ENCODE measurements at regions not wholly inside any gene's neighbourhood (a gene's known extent, or its start where the extent isn't known, plus 50 kb on each side); places are given as distances from the start of the nearest gene placed in this dataset.

DNA sequence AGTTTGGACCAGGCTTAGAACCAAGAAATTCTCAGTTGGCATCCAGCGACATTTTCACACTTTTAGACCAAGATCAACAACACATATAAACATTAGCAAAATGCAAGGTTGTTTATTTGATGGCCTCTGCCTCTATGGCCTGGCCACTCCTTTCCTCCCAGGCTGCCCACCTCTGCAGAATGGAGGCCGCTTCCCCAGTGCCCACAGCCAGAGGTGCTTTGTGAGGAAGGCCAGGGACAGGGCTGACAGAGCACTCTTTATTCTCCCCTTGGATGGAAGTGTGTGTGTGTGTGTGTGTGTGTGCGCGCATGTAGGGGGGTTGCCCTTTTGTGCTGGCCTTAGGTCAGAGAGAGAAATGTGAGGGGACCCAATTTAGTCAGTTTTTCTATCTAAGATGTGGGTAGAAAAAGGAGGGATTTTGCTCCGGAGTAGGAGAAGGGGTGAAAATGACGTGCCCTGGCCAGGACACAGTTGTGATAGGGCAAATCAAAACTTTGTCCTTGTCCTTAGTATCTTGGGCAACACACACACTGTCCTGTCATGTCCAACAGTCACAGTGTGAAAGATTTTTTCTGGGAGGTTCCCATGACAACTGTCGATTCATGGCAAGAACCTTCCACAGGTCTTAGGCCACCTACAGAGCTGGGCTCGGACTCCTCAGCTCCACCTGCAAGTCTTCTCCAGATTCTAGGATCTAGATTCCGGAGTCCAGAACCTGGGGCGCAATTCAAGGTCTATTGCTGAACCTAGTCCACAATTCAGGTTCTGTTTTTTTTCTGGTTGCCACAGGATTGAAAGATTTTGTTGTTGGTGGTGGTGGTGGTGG, 104.9 kb upstream of the SLC2A1 start:
- TF ChIP-seq, protein P1, sequence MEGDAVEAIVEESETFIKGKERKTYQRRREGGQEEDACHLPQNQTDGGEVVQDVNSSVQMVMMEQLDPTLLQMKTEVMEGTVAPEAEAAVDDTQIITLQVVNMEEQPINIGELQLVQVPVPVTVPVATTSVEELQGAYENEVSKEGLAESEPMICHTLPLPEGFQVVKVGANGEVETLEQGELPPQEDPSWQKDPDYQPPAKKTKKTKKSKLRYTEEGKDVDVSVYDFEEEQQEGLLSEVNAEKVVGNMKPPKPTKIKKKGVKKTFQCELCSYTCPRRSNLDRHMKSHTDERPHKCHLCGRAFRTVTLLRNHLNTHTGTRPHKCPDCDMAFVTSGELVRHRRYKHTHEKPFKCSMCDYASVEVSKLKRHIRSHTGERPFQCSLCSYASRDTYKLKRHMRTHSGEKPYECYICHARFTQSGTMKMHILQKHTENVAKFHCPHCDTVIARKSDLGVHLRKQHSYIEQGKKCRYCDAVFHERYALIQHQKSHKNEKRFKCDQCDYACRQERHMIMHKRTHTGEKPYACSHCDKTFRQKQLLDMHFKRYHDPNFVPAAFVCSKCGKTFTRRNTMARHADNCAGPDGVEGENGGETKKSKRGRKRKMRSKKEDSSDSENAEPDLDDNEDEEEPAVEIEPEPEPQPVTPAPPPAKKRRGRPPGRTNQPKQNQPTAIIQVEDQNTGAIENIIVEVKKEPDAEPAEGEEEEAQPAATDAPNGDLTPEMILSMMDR (IDR thresholded peaks at IDR 0.05), result no peak
- no peaks in the 10 kb centered on the region for H3K36me3 ChIP-seq

DNA sequence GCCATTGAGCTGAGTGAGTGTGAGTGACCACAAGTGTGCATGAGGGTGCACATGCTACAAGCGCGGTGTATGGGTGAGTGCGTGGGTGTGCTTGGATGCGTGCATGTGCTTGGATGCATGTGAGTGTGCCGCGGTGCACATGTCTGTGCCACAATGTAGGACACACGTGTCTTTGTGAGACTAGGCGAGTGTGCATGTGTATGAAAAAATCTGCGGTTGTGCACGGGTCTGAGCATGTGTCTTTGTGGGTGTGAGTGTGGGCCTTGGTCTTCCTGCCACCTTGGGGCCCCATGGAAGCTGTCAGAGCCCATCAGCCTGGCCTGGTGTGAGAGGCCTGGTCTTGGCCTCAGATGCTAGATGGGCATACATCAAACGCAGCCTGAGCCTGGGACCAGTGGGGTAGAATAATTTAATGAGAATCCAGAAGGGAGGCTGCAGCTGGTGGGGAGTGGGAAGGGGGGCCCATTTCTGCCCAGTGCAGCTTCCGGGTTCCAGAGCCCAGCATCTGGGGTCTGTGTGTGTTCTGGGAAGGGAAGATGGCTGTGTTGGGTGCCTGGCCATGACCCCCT, 103.9 kb upstream of the SLC2A1 start:
- TF ChIP-seq, protein P1 (IDR thresholded peaks at IDR 0.05), result no peak
- intact Hi-C loops (cut with DNase I), result no loop called here
- no peaks in the 10 kb centered on the region for H3K27me3 ChIP-seq
- DNase-seq, result no peak
- H3K36me3 ChIP-seq, result no peaks in the 10 kb centered on the region
- H3K4me1 ChIP-seq, result peaks cover 8% of the 10 kb centered on the region
- no peaks in the 10 kb centered on the region for H3K9me3 ChIP-seq
- ATAC-seq, result no peak
- no peak overlapping the region for H3K27ac ChIP-seq
- no peak overlapping the region for H3K4me3 ChIP-seq

More for the DNA sequence above, 104.9 kb upstream of the SLC2A1 start:
- Histone ChIP-seq H3K9me3 (no peaks in the 10 kb centered on the region), H3K27me3 (peaks cover 7% of the 10 kb centered on the region), H3K27ac (no peak overlapping the region), H3K4me3 (no peak overlapping the region), H3K4me1 (peaks cover 11% of the 10 kb centered on the region)
- DNase-seq, result no peak
- intact Hi-C loops (cut with DNase I), result no loop called here
- ATAC-seq, result no peak

DNA sequence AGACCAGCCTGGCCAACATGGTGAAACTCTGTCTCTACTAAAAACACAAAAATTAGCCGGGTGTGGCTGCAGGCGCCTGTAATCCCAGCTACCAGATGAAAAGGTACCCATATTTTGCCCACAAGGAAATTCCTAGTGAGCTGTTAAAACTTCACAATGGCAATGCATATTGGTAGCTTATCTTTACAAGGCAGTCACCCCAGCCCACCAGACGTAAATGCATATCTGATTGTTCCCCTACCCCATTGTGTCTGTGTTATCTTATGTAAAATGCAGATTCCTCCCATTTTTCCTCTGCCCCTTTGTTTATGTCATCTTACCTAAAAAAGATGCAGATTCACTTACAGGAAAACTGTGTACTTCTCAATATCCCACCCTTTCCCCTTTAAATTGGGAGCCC, 103.1 kb upstream of the SLC2A1 start:
- no peaks in the 10 kb centered on the region for H3K9me3 ChIP-seq
- no peak for DNase-seq
- H3K36me3 ChIP-seq, result no peaks in the 10 kb centered on the region
- intact Hi-C loops (cut with DNase I), result no loop called here
- H3K4me3 ChIP-seq, result no peak overlapping the region
- peaks cover 10% of the 10 kb centered on the region for H3K4me1 ChIP-seq
- TF ChIP-seq, protein P1 (IDR thresholded peaks at IDR 0.05), result no peak
- H3K27ac ChIP-seq, result no peak overlapping the region
- H3K27me3 ChIP-seq, result no peaks in the 10 kb centered on the region
- ATAC-seq, result no peak

DNA sequence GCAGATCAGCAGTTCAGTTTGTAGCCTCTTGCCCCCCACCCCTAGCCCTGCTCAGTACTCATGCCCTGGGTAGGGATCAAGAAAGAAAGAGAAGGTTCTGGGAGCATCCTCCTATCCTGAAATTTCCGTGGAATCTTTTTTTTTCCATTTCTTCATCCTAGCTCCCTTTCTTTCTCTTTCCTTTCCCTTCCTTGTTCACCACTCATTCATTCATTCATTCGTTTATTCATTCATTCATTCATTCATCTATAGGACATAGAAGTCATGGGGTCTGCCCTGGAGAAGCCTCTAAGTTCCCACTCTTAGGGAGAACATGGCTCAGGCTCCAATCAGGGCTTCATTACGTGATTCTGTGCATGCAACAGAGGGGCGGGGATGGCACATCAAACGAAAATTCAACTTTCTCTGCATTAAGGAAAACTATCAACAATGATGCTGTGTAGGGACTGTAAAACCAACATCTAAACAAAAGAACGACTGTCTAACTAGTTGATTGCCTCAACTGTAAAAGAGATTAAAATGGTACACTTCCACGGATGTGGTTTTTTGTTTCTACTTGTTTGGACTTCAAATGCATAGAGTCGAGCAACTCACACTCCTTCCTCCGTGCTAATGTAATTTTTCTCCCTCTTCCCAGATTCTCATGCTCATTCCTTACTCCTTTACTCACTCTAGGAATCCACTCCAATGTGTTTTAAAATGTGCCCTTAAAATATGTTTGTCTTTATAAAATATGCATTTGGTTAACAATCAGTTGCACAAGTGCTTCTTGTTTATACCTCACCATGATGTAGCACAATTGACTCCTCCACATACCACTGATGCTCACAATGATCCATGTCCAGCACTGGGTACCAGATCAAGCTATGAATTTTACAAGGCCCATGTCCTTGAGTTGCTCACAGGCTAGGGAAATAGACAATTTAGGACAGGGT, 101.2 kb upstream of the SLC2A1 start:
- no peak overlapping the region for H3K27ac ChIP-seq
- DNase-seq, result no peak
- H3K4me3 ChIP-seq, result no peak overlapping the region
- TF ChIP-seq, protein P1 (IDR thresholded peaks at IDR 0.05), result no peak
- no peaks in the 10 kb centered on the region for H3K27me3 ChIP-seq
- H3K36me3 ChIP-seq, result no peaks in the 10 kb centered on the region
- peaks cover 15% of the 10 kb centered on the region for H3K4me1 ChIP-seq
- no peaks in the 10 kb centered on the region for H3K9me3 ChIP-seq
- intact Hi-C loops (cut with DNase I), result no loop called here
- no peak for ATAC-seq

DNA sequence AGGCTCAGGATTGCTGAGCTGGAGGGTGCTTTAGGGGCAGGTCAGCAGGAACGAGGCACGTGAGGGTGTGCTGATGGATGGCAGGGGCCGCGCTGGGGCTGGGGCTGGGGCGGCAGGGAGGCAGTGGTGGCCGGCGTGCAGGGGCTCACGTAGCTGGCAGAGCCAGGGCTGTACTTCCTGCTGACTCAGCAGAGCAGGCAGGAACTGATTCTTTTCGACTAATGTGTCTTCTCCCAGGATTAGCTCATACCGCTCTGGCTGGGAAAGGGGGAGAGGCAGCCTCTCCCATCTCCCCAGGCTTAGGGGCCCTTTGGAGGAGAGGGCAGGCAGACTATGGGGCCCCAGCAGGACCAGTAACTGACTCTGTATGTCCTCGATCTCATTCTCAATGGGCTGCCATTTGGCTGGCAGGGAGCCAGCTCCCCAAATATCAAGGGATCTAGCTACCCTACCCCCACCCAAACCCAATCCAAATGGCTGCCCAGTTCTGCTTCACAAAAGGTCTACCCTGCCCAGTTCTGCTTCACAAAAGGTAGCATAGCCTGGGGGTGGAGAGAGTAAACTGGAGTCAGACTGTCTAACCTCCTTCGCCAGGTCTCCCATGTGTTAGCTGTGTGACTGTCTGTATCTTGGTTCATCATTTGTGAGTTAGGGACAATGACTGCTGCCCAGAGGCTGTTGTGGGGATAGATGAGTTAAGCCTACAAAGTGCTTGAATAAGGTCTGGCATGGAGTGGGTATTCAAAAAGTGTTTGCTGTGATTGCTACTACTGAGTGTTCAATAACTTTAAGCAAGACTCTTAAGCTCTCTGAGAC, 100.1 kb upstream of the SLC2A1 start:
- no peak for DNase-seq
- no peak overlapping the region for H3K4me3 ChIP-seq
- intact Hi-C loops (cut with DNase I), result no loop called here

More for the DNA sequence above, 100.1 kb upstream of the SLC2A1 start:
- H3K27ac ChIP-seq, result no peak overlapping the region
- no peaks in the 10 kb centered on the region for H3K36me3 ChIP-seq
- TF ChIP-seq, protein P1 (IDR thresholded peaks at IDR 0.05), result no peak
- no peaks in the 10 kb centered on the region for H3K9me3 ChIP-seq
- peaks cover 15% of the 10 kb centered on the region for H3K4me1 ChIP-seq
- H3K27me3 ChIP-seq, result no peaks in the 10 kb centered on the region
- ATAC-seq, result peak; percentile 51

All from upper lobe of right lung (tissue), 1 donor.